Astrocyte of the cerebellum (primary cell): ENCODE measurements at regions not wholly inside any gene's neighbourhood (a gene's known extent, or its start where the extent isn't known, plus 50 kb on each side); places are given as distances from the start of the nearest gene placed in this dataset.

ENCODE experiments used
- DNase-seq: peaks from one replicate; pipeline ENCODE4 v3.0.0-alpha.2; 2011; ENCODE audit warnings: low read depth
- H3K4me3 ChIP-seq: 2 replicates; pipeline ENCODE4 v1.5.1; 2011; ENCODE audit warnings: mild to moderate bottlenecking, low read depth, low read length, moderate library complexity
- in situ Hi-C: cut with HindIII; loops from 2 replicates; pipeline ENCODE4 v1.10.0; 2017; ENCODE audit warnings: low sequenced_read_pairs
- TF ChIP-seq, protein P1 (sequence below): IDR thresholded peaks from 2 replicates; pipeline ENCODE4 v1.5.1; 2012; ENCODE audit warnings: low read length, low read depth, moderate library complexity, mild to moderate bottlenecking; ENCODE audit errors: missing control alignments

GRCh38 chr12:28059668-28060067 lies 87.1 kb upstream of the PTHLH start:
- TF ChIP-seq, protein P1, sequence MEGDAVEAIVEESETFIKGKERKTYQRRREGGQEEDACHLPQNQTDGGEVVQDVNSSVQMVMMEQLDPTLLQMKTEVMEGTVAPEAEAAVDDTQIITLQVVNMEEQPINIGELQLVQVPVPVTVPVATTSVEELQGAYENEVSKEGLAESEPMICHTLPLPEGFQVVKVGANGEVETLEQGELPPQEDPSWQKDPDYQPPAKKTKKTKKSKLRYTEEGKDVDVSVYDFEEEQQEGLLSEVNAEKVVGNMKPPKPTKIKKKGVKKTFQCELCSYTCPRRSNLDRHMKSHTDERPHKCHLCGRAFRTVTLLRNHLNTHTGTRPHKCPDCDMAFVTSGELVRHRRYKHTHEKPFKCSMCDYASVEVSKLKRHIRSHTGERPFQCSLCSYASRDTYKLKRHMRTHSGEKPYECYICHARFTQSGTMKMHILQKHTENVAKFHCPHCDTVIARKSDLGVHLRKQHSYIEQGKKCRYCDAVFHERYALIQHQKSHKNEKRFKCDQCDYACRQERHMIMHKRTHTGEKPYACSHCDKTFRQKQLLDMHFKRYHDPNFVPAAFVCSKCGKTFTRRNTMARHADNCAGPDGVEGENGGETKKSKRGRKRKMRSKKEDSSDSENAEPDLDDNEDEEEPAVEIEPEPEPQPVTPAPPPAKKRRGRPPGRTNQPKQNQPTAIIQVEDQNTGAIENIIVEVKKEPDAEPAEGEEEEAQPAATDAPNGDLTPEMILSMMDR = no peak
- no peak overlapping the region for H3K4me3 ChIP-seq
- DNase-seq = no peak
- in situ Hi-C loops = no loop called here

DNA sequence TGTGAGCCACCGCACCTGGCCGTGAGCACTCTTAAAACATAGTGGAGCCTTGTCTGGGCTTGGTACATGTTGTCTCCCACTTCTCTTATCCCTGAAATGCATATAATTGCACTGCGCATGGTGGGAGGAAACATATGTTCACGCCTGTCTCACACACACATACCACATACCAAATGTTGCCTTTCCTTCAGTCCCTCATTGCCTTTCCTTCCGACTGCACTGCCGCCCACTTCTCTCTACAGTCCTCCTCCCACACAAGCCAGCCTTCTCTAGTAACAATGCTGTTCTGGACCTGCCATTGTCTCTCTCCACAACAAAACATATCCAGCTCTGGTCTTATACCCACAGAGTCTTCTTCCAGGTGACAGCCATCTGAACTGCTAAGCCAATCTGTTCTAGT lies 88.3 kb upstream of the PTHLH start:
- H3K4me3 ChIP-seq = no peak overlapping the region
- in situ Hi-C loops = no loop called here
- no peak for DNase-seq
- TF ChIP-seq, protein P1 = no peak

DNA sequence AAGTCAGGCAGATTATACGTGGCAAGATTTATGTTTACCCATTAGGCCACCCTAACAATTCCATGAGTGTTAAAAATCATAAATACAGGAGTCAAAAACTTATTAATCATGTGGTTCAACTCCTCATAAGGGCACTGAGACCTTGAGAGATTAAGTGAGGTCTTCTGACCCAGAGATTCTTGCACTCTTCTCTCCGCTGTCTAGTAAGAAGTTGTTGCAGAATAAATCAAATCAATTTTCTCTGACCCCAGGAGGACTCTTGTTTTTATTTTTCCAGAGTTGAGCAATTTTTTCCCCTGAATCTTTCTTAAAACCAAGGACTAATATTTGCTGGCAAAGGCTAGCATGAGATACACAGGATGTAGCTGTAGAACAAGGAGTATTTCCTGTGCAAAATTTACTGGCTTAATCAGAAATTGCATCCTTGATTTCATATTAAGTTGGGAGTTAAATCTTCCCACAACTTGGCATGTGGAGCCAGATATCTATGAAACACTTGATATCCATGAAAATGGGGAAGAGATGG lies 90.9 kb upstream of the PTHLH start:
- DNase-seq = no peak
- TF ChIP-seq, protein P1 = no peak
- in situ Hi-C loops = no loop called here
- H3K4me3 ChIP-seq = no peak overlapping the region

DNA sequence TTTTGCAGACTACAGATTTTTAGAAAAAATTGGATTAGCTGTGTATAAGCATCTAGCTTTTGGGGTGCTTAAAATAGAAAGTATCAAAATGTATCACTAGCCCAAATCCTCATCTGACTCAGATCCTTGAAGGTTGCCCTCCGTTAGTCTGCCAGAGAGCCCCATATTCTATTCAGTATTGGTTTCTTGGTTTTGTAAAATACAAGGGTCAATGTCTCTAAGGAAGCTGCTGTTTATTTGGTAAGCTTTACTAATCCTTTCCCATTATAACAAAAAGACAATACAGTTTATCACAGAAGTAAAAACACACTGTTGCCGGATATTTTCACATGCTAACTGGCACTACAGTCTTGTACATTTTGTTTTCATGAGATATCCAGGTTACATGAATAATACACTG lies 92.8 kb upstream of the PTHLH start:
- H3K4me3 ChIP-seq = no peak overlapping the region
- TF ChIP-seq, protein P1 = no peak
- no peak for DNase-seq
- in situ Hi-C loops = no loop called here

GRCh38 chr12:28065889-28066630 lies 93.5 kb upstream of the PTHLH start:
- no peak overlapping the region for H3K4me3 ChIP-seq
- DNase-seq = no peak
- TF ChIP-seq, protein P1 = no peak
- in situ Hi-C loops = no loop called here

DNA sequence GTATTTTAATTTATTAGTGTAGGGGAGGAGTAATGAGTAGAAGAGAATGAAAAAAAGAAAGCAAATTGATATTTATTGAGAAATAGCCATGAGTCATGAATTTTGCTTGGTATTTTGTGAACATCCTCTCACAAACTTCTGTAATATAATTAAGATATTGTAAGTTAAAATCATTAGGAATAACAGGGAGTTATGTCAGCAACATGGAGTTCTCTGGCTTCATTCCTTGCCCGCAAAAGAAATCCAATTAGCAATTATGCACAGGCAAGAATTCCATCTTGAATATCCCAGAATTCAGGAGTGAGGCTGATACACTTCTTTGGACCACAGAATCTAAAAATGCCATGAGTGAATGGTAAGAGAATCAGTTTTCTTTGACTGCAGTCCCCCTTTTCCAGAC lies 94.3 kb upstream of the PTHLH start:
- in situ Hi-C loops = no loop called here
- DNase-seq = no peak
- TF ChIP-seq, protein P1 = no peak
- no peak overlapping the region for H3K4me3 ChIP-seq

- DNase-seq = no peak
- no peak overlapping the region for H3K4me3 ChIP-seq
- TF ChIP-seq, protein P1 = no peak
- in situ Hi-C loops = no loop called here
Measured at GRCh38 chr12:28068467-28068866, 95.9 kb upstream of the PTHLH start.
